ENCODE measurements at regions not wholly inside any gene's neighbourhood (a gene's known extent, or its start where the extent isn't known, plus 50 kb on each side); places are given as distances from the start of the nearest gene placed in this dataset.

- DNase-seq, result no peak
These were observed 501.3 kb upstream of the ARGLU1 start for GRCh38 chr13:107069108-107069776.

GRCh38 chr13:107067381-107067780 lies 499.4 kb upstream of the ARGLU1 start:
- no peak for DNase-seq

GRCh38 chr13:107066355-107066754 lies 498.4 kb upstream of the ARGLU1 start:
- no peak for DNase-seq

GRCh38 chr13:107065036-107065435 lies 497.1 kb upstream of the ARGLU1 start:
- no peak for DNase-seq

GRCh38 chr13:107057028-107057631 lies 489.2 kb upstream of the ARGLU1 start:
- no peak for DNase-seq

GRCh38 chr13:107043021-107043956 lies 475.4 kb upstream of the ARGLU1 start:
- DNase-seq, result no peak

GRCh38 chr13:107035778-107036177 lies 467.8 kb upstream of the ARGLU1 start:
- no peak for DNase-seq

GRCh38 chr13:107035186-107035585 lies 467.2 kb upstream of the ARGLU1 start:
- no peak for DNase-seq

- DNase-seq, result no peak
These were observed 466.4 kb upstream of the ARGLU1 start for GRCh38 chr13:107034236-107034872.

- DNase-seq, result no peak
These were observed 463.8 kb upstream of the ARGLU1 start for GRCh38 chr13:107031716-107032115.

GRCh38 chr13:107028751-107029150 lies 460.8 kb upstream of the ARGLU1 start:
- DNase-seq, result no peak

GRCh38 chr13:107025991-107026390 lies 458.1 kb upstream of the ARGLU1 start:
- no peak for DNase-seq

- DNase-seq, result no peak
These were observed 455.4 kb upstream of the ARGLU1 start for GRCh38 chr13:107023335-107023734.

- no peak for DNase-seq
These were observed 452.5 kb upstream of the ARGLU1 start for GRCh38 chr13:107020393-107020792.

- DNase-seq, result no peak
These were observed 450.3 kb upstream of the ARGLU1 start for GRCh38 chr13:107018285-107018684.

GRCh38 chr13:107006661-107007060 lies 438.7 kb upstream of the ARGLU1 start:
- no peak for DNase-seq

GRCh38 chr13:107005577-107005976 lies 437.6 kb upstream of the ARGLU1 start:
- no peak for DNase-seq

- DNase-seq, result no peak
These were observed 436.0 kb upstream of the ARGLU1 start for GRCh38 chr13:107003911-107004310.

GRCh38 chr13:106998664-106999063 lies 430.7 kb upstream of the ARGLU1 start:
- no peak for DNase-seq

GRCh38 chr13:106997696-106998095 lies 429.8 kb upstream of the ARGLU1 start:
- DNase-seq, result no peak

GRCh38 chr13:106996867-106997618 lies 429.1 kb upstream of the ARGLU1 start:
- no peak for DNase-seq

- no peak for DNase-seq
These were observed 422.7 kb upstream of the ARGLU1 start for GRCh38 chr13:106990594-106990993.

GRCh38 chr13:106989876-106990275 lies 421.9 kb upstream of the ARGLU1 start:
- no peak for DNase-seq

Data from activated naive CD4-positive, alpha-beta T cell (primary cell).